Ovary (tissue), 3 donors: ENCODE measurements at regions not wholly inside any gene's neighbourhood (a gene's known extent, or its start where the extent isn't known, plus 50 kb on each side); places are given as distances from the start of the nearest gene placed in this dataset.
"Not testable (repeated sequence)": the region's sequence is repeated elsewhere in the genome, so short reads cannot be mapped to it uniquely, and the experiment has no call there.

Experiments used
- POLR2A ChIP-seq: fragments of 450-650 bp; IDR thresholded peaks from one replicate; pipeline ENCODE4 v1.6.1; 2017; ENCODE audit warnings: antibody characterized with exemption, mild to moderate bottlenecking, moderate library complexity
- TF ChIP-seq, protein P1 (sequence below), 3 donors: fragments of 450-650 bp in 2 of 3; fragments of 200-600 bp in 1 of 3; IDR thresholded peaks; one replicate each; pipeline versions ENCODE4 v1.5.1 to v1.8.0; 2016 to 2022; ENCODE audit warnings: antibody characterized with exemption in 3 of 3, mild to moderate bottlenecking in 1 of 3
- donor health status: DM: no; HTN: no; CAD: no.

DNA sequence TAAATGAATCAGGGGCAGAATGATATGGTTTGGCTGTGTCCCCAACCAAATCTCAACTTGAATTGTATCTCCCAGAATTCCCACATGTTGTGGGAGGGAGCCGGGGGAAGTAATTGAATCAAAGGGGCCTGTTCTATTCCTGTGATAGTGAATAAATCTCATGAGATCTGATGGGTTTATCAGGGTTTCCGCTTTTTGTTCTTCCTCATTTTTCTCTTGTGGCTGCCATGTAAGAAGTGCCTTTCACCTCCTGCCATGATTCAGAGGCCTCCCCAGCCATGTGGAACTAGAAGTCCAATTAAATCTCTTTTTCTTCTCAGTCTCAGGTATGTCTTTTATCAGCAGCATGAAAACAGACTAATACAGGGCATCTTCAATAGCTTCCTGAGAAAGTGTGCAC, 107.0 kb downstream of the OTUD1 start:
- TF ChIP-seq, protein P1, sequence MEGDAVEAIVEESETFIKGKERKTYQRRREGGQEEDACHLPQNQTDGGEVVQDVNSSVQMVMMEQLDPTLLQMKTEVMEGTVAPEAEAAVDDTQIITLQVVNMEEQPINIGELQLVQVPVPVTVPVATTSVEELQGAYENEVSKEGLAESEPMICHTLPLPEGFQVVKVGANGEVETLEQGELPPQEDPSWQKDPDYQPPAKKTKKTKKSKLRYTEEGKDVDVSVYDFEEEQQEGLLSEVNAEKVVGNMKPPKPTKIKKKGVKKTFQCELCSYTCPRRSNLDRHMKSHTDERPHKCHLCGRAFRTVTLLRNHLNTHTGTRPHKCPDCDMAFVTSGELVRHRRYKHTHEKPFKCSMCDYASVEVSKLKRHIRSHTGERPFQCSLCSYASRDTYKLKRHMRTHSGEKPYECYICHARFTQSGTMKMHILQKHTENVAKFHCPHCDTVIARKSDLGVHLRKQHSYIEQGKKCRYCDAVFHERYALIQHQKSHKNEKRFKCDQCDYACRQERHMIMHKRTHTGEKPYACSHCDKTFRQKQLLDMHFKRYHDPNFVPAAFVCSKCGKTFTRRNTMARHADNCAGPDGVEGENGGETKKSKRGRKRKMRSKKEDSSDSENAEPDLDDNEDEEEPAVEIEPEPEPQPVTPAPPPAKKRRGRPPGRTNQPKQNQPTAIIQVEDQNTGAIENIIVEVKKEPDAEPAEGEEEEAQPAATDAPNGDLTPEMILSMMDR (IDR thresholded peaks at IDR 0.05), result not testable (repeated sequence)
- TF ChIP-seq POLR2A, result not testable (repeated sequence)
